GM18520 (cell line): ENCODE measurements at regions not wholly inside any gene's neighbourhood (a gene's known extent, or its start where the extent isn't known, plus 50 kb on each side); places are given as distances from the start of the nearest gene placed in this dataset.
"Not testable (repeated sequence)": the region's sequence is repeated elsewhere in the genome, so short reads cannot be mapped to it uniquely, and the experiment has no call there.

Source experiments
- ATAC-seq: cut with Tn5 transposase; IDR thresholded peaks from one replicate; pipeline ENCODE4 v1.9.1; 2021; ENCODE audit not compliant: unreplicated experiment

DNA sequence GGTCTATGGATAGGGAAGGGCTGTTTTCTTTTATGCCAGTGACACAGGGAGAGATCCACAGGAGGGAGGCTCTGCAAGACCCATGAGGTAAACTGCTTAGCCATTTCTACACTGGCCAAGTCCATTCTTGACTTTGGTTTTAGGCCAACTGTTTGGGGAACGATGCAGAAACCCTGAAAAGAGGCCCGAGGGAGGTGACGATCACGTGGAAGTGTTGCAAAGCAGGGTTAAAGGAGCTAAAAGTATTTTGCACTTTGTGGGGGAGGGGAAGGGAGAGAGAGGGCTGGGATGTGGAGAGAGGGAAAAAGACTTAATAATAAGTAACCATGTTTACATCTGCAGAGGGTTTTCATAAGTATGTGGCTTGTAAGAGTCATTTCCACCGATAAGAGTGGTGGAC is 239.7 kb downstream of the EMX2 start:
- no peak for ATAC-seq

GRCh38 chr10:117783698-117784395 is 241.3 kb downstream of the EMX2 start:
- ATAC-seq: no peak

- ATAC-seq: no peak
Observed at GRCh38 chr10:117784776-117785175, 242.2 kb downstream of the EMX2 start.

DNA sequence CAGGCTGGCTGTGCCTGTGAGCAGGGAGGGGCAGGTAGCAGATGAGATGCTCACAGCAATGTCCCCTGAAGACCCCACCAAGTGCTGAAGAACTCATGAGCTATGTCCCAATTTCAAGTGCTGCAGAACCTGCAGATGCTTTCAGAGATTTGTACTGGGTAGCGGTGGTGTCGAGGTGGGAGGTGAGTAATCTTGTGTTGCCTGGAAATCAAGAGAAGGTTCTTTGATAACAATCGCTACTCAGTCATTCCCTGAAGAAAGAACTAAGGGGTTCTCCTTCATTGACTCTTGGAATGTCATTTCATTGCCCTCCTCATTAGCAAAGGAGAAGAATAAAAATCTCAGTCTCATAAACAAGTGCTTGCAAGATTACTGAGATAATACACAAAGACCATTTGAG is 246.4 kb downstream of the EMX2 start:
- ATAC-seq: no peak

DNA sequence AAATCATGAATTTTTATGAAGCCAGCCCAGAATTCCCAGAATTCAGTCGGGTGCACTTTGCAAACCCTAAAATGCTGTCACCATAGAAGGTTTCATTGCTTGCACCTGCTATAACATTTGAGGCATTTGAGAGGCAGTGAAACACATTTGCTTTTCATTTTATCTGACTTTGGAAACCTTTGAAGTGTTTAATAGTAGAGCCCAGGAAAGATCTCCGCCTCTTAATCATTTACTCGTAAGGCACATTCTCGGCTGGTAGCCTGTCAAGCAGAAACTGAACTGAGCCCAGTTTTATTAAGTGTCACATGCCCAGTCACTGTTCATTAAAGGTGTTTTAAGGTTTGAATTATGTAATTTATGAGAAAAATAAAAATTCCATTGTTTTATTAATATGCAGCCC is 247.6 kb downstream of the EMX2 start:
- no peak for ATAC-seq

DNA sequence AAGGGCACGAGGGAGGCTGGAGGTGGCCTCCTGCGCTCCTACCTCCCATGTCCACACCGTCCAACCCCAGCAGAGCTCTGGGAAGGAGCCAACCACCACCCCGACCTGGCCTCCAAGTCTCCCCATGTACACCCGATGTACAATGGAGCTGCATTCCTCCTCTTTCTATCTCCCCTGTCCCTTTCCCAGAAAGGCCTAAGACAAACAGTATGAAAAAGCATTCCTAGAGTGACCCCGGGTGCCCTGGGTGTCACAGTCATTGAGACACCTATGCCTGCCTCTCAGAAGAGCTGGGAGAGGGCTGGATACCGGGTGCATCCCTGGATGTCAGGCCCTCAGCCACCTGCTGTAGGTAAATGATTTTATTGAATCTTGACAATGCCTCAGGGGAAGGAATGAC is 248.1 kb downstream of the EMX2 start:
- no peak for ATAC-seq

DNA sequence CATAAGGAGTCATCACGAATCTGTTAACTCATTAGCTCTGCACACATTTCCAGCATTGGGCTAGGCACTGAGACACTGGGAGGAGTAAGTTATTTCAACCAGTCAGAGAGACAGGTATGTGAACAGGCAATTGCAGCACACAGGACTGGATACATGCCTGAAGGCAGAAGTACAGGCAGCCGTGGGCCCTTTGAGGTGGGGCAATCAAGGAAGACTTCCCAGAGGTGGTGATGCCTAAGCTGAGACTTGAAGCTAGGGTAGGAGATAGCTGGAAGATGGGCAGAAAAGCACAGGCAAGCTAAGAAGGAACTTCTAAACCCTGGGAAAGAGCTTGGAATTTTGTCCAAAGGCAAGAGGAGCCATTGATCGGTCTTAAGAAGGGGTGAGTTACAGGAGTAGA is 249.7 kb downstream of the EMX2 start:
- ATAC-seq: no peak

GRCh38 chr10:117796130-117796745 is 250.5 kb downstream of the RAB11FIP2 start:
- no peak for ATAC-seq

DNA sequence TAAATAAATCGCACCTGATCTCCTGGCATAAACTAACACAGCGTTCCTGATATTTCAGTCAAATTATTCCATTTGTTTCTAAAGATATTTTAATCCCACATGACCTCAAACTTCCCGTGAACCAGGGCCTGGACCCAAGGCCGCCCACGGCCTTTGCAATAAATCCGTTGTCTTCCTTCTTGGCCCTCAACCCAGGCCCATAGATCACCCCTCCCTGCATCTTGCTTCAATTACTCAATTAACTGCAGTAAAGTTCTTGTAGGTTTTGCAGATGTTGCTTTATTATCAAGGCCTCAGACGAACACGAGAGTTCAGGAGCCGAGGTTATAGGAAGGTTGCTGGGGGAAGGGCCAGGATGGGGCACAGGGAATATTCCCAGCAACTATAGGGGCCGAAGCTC is 249.4 kb downstream of the RAB11FIP2 start:
- no peak for ATAC-seq

DNA sequence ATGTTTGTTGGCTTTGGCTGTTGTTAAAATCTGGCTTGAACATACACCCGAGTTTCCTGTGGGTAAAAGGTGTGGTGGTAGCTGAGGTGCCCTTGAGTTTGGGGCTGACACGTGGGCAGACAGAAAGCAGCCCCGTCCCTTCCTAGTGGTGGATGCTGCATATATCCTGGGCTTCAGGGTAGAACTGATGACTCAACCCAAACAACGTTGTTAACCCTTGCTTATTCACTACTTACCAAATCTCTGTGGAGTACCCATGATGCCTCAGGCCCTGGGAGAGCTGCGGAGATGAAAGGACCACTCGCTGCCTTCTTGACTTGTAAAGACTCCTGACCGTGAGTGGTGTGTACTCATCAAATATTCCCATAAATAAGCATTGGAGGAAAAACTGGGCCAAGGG is 245.1 kb downstream of the RAB11FIP2 start:
- no peak for ATAC-seq

DNA sequence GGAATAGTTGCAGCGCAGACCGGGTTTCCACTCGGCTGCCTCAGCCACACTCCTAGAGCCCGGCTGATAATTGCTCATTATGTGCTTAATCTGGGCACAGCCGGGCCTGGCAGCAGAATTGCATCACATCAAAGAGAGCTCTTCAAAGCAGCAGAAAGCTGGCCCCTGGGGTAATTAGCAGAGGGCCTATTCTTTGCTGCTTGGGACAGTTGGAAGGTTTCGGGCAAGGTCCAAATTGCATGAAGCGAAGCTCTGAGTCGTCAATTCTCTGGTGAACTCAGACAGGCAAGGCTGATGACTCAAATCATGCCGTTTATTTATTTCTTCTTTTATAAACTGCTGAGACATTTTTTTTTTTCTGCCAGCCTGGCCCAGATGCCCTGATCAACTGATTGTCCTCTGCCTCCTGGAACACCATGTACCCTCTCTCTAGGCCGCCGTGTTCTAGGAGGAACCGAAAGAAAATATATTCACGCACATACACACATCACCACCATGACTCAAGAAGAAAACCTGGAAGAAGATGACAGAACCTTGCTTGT is 242.2 kb downstream of the RAB11FIP2 start:
- no peak for ATAC-seq

DNA sequence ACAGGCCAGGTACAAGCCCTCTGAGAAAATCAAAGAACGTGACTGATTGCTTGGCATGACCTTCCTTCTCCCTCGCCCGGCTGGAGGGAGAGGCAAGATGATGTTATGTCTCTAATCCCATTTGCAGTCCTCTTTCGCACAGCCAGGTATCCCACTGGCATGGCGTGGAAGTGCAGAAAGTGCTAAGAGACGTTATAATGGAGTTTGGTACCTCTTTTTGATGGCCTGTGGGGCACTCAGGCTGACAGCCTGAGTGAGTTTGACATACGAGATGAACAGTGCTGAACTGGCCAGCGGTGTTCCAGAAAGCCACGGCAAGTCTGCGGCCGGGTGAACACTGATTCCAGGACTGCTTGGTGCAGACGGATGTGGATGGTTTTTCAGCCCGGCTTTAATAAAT is 241.6 kb downstream of the RAB11FIP2 start:
- ATAC-seq: no peak

GRCh38 chr10:117807441-117807840 is 239.3 kb downstream of the RAB11FIP2 start:
- no peak for ATAC-seq

DNA sequence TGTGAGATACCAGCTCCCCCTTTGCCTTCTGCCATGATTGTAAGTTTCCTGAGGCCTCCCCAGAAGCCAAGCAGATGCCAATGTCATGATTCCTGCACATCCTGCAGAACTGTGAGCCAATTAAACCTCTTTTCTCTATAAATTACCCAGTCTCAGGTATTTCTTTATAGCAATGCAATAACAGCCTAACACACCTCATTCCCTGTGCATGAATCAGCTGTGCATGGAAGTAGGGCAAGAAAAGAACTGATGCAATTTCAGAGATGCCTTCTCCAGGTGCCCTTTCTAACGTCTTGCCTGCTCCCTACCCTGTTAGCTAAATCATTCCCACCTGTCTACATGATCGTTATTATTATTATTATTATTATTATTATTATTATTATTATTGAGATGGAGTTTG is 230.9 kb downstream of the RAB11FIP2 start:
- not testable (repeated sequence) for ATAC-seq

DNA sequence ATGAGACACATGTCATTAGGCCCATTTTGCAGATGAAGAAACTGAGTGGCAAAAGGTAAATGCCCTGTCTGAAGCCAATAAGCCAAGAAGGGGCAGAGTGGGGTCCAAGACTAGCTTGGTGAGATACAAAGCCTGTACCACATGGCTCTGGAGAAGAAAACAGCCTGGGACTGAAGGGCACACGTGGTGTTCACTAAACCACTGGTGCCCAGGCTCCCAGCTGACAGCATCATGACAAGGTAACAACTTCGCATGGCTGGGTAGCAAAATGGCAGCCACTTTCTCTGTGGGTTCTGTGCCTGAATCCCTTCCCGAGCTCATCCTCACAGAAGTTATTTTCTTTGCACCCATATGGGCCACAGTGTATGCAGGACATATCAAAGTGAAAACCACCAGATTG is 229.6 kb downstream of the RAB11FIP2 start:
- no peak for ATAC-seq

DNA sequence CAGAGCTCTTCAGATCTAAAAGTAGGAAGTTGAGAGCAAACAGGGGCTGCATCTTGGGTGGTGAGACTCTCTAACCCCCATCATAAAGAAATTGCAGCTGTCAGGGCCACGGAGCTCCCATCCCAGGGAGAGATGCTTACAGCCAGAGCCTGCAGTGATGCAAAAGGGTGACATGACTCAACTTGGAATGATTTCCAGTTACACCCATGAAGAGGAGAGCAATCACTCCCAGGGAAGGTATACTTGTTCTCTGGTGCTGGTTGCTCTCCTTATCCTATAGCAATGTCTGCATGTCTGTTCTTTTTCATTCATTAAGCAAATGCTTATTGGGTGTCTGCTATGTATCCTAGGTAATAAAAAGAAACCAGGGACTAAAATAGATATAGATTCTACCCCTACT is 228.0 kb downstream of the RAB11FIP2 start:
- no peak for ATAC-seq

DNA sequence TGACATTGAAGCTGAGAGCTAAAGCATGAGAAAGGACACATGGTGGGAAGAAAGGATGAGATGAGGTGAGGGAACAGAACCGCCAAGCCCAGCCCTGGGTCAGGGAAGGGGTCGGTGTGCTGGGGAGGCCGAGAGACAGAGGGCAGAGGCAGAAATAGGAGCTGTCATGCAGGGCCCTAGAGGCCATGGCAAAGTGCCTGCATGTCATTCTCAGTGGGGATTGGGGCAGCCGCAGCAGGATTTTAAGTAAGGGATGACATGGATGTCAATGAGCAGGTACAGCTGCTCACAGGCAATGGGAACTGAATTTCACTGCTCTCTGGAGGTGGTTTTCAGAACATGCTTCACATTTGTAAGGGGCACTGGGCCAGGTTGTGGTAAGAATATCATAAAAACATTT is 227.4 kb downstream of the RAB11FIP2 start:
- ATAC-seq: no peak

- no peak for ATAC-seq
Observed at GRCh38 chr10:117823980-117824379, 222.8 kb downstream of the RAB11FIP2 start.

- no peak for ATAC-seq
Observed at GRCh38 chr10:117830205-117830604, 216.5 kb downstream of the RAB11FIP2 start.

DNA sequence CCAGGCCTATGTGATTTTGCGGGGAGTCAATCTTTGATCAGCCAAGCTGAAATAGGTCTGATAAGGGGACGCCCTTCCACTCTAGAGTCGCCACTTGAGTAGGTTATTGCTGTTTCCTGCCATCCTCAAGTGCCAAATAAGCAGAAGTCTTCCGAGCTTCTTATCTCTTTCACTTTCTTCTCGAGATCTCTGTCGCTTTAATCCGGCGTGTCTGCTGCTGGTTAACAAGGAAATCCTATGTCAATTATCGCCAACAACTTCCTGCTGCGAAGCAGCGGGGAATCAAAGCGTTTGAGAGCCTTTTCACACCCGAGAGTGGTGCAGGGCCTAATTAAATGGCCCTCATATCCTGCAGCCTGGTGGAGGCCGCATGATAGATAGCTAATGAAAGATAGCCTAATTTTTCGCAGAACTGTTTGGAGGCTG is 215.9 kb downstream of the RAB11FIP2 start:
- no peak for ATAC-seq

- not testable (repeated sequence) for ATAC-seq
Observed at GRCh38 chr10:117838500-117839498, 207.9 kb downstream of the RAB11FIP2 start.
